ENCODE measurements at regions not wholly inside any gene's neighbourhood (a gene's known extent, or its start where the extent isn't known, plus 50 kb on each side); places are given as distances from the start of the nearest gene placed in this dataset.
"Not testable (repeated sequence)": the region's sequence is repeated elsewhere in the genome, so short reads cannot be mapped to it uniquely, and the experiment has no call there.

- not testable (repeated sequence) for H3K4me1 Mint-ChIP-seq; H3K4me3 Mint-ChIP-seq; H3K36me3 Mint-ChIP-seq; DNase-seq; ATAC-seq (ENCODE audit: low read depth in 2 of 2); H3K27me3 Mint-ChIP-seq; H3K9me3 Mint-ChIP-seq
- peak overlapping the region in 1 of 6 donors; percentile 34 for H3K27ac Mint-ChIP-seq
Observed at GRCh38 chr1:149157409-149157808, 54.1 kb upstream of the NBPF9 start.

GRCh38 chr1:149158308-149158707 lies 55.0 kb upstream of the NBPF9 start:
- not testable (repeated sequence) for ATAC-seq (ENCODE audit: low read depth in 2 of 2); DNase-seq; H3K36me3 Mint-ChIP-seq; H3K27me3 Mint-ChIP-seq; H3K9me3 Mint-ChIP-seq; H3K4me3 Mint-ChIP-seq; H3K27ac Mint-ChIP-seq; H3K4me1 Mint-ChIP-seq

GRCh38 chr1:149163063-149163444 lies 59.7 kb upstream of the NBPF9 start:
- not testable (repeated sequence) for H3K36me3 Mint-ChIP-seq, DNase-seq, H3K9me3 Mint-ChIP-seq, H3K27me3 Mint-ChIP-seq, H3K4me1 Mint-ChIP-seq
- peak overlapping the region in 1 of 6 donors; percentile 38 for H3K27ac Mint-ChIP-seq
- ATAC-seq (ENCODE audit: low read depth in 2 of 2): peak; percentile 80 to 87
- peak overlapping the region in 1 of 8 donors; percentile 75 for H3K4me3 Mint-ChIP-seq

- H3K36me3 Mint-ChIP-seq; H3K4me1 Mint-ChIP-seq; ATAC-seq (ENCODE audit: low read depth in 2 of 2); H3K27me3 Mint-ChIP-seq; H3K9me3 Mint-ChIP-seq: not testable (repeated sequence)
- H3K27ac Mint-ChIP-seq: peak overlapping the region in 4 of 6 donors; percentile 67 to 95 (median 82)
- DNase-seq: peak; percentile 63
- H3K4me3 Mint-ChIP-seq: peak overlapping the region in 5 of 8 donors; percentile 72 to 94 (median 74)
Observed at GRCh38 chr1:149174765-149175164, 71.4 kb upstream of the NBPF9 start.

- peak; percentile 17 for DNase-seq
- not testable (repeated sequence) for ATAC-seq (ENCODE audit: low read depth in 2 of 2); H3K9me3 Mint-ChIP-seq; H3K4me1 Mint-ChIP-seq; H3K36me3 Mint-ChIP-seq; H3K27me3 Mint-ChIP-seq
- H3K27ac Mint-ChIP-seq: peak overlapping the region in 2 of 6 donors; percentile 57 to 92
- peak overlapping the region in 5 of 8 donors; percentile 40 to 91 (median 70) for H3K4me3 Mint-ChIP-seq
Observed at GRCh38 chr1:149175812-149176211, 72.5 kb upstream of the NBPF9 start.

- Mint-ChIP-seq H3K4me3 (peak overlapping the region; percentile 70 to 94 (median 88)), H3K27ac (peak overlapping the region; percentile 74 to 98 (median 92))
- H3K9me3 Mint-ChIP-seq; ATAC-seq (ENCODE audit: low read depth in 2 of 2); H3K27me3 Mint-ChIP-seq; H3K36me3 Mint-ChIP-seq; H3K4me1 Mint-ChIP-seq: not testable (repeated sequence)
- peak; percentile 88 for DNase-seq
Observed at GRCh38 chr1:149176453-149177316, 73.3 kb upstream of the NBPF9 start.

GRCh38 chr1:149190742-149191141 lies 87.4 kb upstream of the NBPF9 start:
- not testable (repeated sequence) for H3K9me3 Mint-ChIP-seq; H3K27ac Mint-ChIP-seq; H3K36me3 Mint-ChIP-seq; DNase-seq; ATAC-seq (ENCODE audit: low read depth in 2 of 2); H3K4me1 Mint-ChIP-seq; H3K27me3 Mint-ChIP-seq; H3K4me3 Mint-ChIP-seq

GRCh38 chr1:149196651-149197050 lies 93.3 kb upstream of the NBPF9 start:
- peaks cover 9 to 24% (median 22%) of the 10 kb centered on the region in 3 donors for H3K4me1 Mint-ChIP-seq
- not testable (repeated sequence) for DNase-seq; H3K9me3 Mint-ChIP-seq; H3K4me3 Mint-ChIP-seq; ATAC-seq (ENCODE audit: low read depth in 2 of 2); H3K27me3 Mint-ChIP-seq; H3K36me3 Mint-ChIP-seq
- peak overlapping the region in 1 of 6 donors; percentile 33 for H3K27ac Mint-ChIP-seq

GRCh38 chr1:149200567-149200966 lies 97.2 kb upstream of the NBPF9 start:
- DNase-seq, H3K4me3 Mint-ChIP-seq, H3K36me3 Mint-ChIP-seq, H3K27me3 Mint-ChIP-seq, H3K9me3 Mint-ChIP-seq: not testable (repeated sequence)
- H3K27ac Mint-ChIP-seq: peak overlapping the region in 1 of 6 donors; percentile 12
- peak; percentile 77 to 88 for ATAC-seq (ENCODE audit: low read depth in 2 of 2)
- H3K4me1 Mint-ChIP-seq: peaks cover 9 to 24% (median 24%) of the 10 kb centered on the region in 3 donors

- H3K27me3 Mint-ChIP-seq; H3K36me3 Mint-ChIP-seq; ATAC-seq (ENCODE audit: low read depth in 2 of 2); H3K27ac Mint-ChIP-seq; DNase-seq; H3K9me3 Mint-ChIP-seq; H3K4me3 Mint-ChIP-seq: not testable (repeated sequence)
- peaks cover 4 to 15% (median 14%) of the 10 kb centered on the region in 3 donors for H3K4me1 Mint-ChIP-seq
Observed at GRCh38 chr1:149202283-149202682, 98.9 kb upstream of the NBPF9 start.

- H3K4me3 Mint-ChIP-seq, DNase-seq, H3K27me3 Mint-ChIP-seq, H3K27ac Mint-ChIP-seq, H3K36me3 Mint-ChIP-seq, H3K9me3 Mint-ChIP-seq: not testable (repeated sequence)
- ATAC-seq (ENCODE audit: low read depth in 2 of 2): peak in 1 of 2 donors; percentile 32
- peaks cover 4 to 13% (median 12%) of the 10 kb centered on the region in 3 donors for H3K4me1 Mint-ChIP-seq
Observed at GRCh38 chr1:149204396-149204795, 101.0 kb upstream of the NBPF9 start.

GRCh38 chr1:149208836-149209235 lies 105.5 kb upstream of the NBPF9 start:
- H3K27ac Mint-ChIP-seq, H3K9me3 Mint-ChIP-seq, DNase-seq, H3K27me3 Mint-ChIP-seq, H3K36me3 Mint-ChIP-seq, H3K4me1 Mint-ChIP-seq, H3K4me3 Mint-ChIP-seq: not testable (repeated sequence)
- ATAC-seq (ENCODE audit: low read depth in 2 of 2): peak; percentile 16 to 24

GRCh38 chr1:149211757-149212420 lies 108.5 kb upstream of the NBPF9 start:
- DNase-seq, H3K4me1 Mint-ChIP-seq, H3K9me3 Mint-ChIP-seq, H3K36me3 Mint-ChIP-seq, H3K27me3 Mint-ChIP-seq: not testable (repeated sequence)
- Mint-ChIP-seq H3K4me3 (peak overlapping the region in 5 of 8 donors; percentile 38 to 86 (median 73)), H3K27ac (peak overlapping the region in 3 of 6 donors; percentile 36 to 93 (median 73))
- ATAC-seq (ENCODE audit: low read depth in 2 of 2): peak; percentile 92 to 94

- not testable (repeated sequence) for H3K36me3 Mint-ChIP-seq, H3K9me3 Mint-ChIP-seq
Observed at GRCh38 chr1:149212946-149213345, 109.6 kb upstream of the NBPF9 start.

More at GRCh38 chr1:149212946-149213345, 109.6 kb upstream of the NBPF9 start:
- not testable (repeated sequence) for H3K4me1 Mint-ChIP-seq; H3K27ac Mint-ChIP-seq; DNase-seq; H3K27me3 Mint-ChIP-seq; H3K4me3 Mint-ChIP-seq; ATAC-seq (ENCODE audit: low read depth in 2 of 2)

All from naive B cell (primary cell).